Brain microvascular endothelial cell (primary cell): ENCODE measurements at regions not wholly inside any gene's neighbourhood (a gene's known extent, or its start where the extent isn't known, plus 50 kb on each side); places are given as distances from the start of the nearest gene placed in this dataset.

Source experiments
- DNase-seq: peaks from one replicate; pipeline ENCODE4 v3.0.0-alpha.2; 2020
- H3K27ac ChIP-seq: fragments of 250-450 bp; sonication (Bioruptor Pico); 2 replicates; pipeline ENCODE4 v1.5.1; 2020; ENCODE audit warnings: mild to moderate bottlenecking, moderate library complexity
- H3K27me3 ChIP-seq: fragments of 250-450 bp; sonication (Bioruptor Pico); replicated peaks from 2 replicates; pipeline ENCODE4 v1.5.1; 2020; ENCODE audit warnings: mild to moderate bottlenecking
- H3K36me3 ChIP-seq: fragments of 250-450 bp; sonication (Bioruptor Pico); replicated peaks from 2 replicates; pipeline ENCODE4 v1.5.1; 2020; ENCODE audit warnings: mild to moderate bottlenecking
- H3K4me3 ChIP-seq: 2 replicates; pipeline ENCODE4 v1.5.1; 2011; ENCODE audit warnings: low read depth, mild to moderate bottlenecking, control low read depth, low read length, moderate library complexity
- CTCF ChIP-seq: IDR thresholded peaks from 2 replicates; pipeline ENCODE4 v1.5.1; 2011; ENCODE audit warnings: low read depth, mild to moderate bottlenecking, moderate library complexity, low read length, control low read depth, inconsistent platforms; ENCODE audit errors: missing control alignments
- in situ Hi-C: cut with HindIII; loops from 2 replicates; pipeline ENCODE4 v1.10.0; 2017; ENCODE audit warnings: low sequenced_read_pairs, low pct_ligation_motif_present

GRCh38 chr12:59517522-59517921, 78.3 kb upstream of the SLC16A7 start:
- Histone ChIP-seq H3K36me3 (no peaks in the 10 kb centered on the region), H3K4me3 (no peak overlapping the region), H3K27ac (no peak overlapping the region), H3K27me3 (no peaks in the 10 kb centered on the region)
- no peak for TF ChIP-seq CTCF
- DNase-seq, result no peak
- in situ Hi-C loops, result no loop called here

GRCh38 chr12:59500915-59501314, 94.9 kb upstream of the SLC16A7 start:
- no peak for DNase-seq
- Histone ChIP-seq H3K27me3 (no peaks in the 10 kb centered on the region), H3K36me3 (no peaks in the 10 kb centered on the region), H3K27ac (no peak overlapping the region), H3K4me3 (no peak overlapping the region)
- no peak for TF ChIP-seq CTCF
- in situ Hi-C loops, result no loop called here

GRCh38 chr12:59500335-59500734, 95.5 kb upstream of the SLC16A7 start:
- no peak for DNase-seq
- no peaks in the 10 kb centered on the region for H3K27me3 ChIP-seq
- in situ Hi-C loops, result no loop called here
- no peak for TF ChIP-seq CTCF
- H3K4me3 ChIP-seq, result no peak overlapping the region
- no peaks in the 10 kb centered on the region for H3K36me3 ChIP-seq
- H3K27ac ChIP-seq, result no peak overlapping the region

- H3K27me3 ChIP-seq, result no peaks in the 10 kb centered on the region
- no peak overlapping the region for H3K27ac ChIP-seq
- no peak for TF ChIP-seq CTCF
- H3K36me3 ChIP-seq, result no peaks in the 10 kb centered on the region
- H3K4me3 ChIP-seq, result no peak overlapping the region
- in situ Hi-C loops, result no loop called here
- DNase-seq, result no peak
These were observed 96.1 kb upstream of the SLC16A7 start for GRCh38 chr12:59499774-59500173.

- in situ Hi-C loops, result no loop called here
These were observed 101.2 kb upstream of the SLC16A7 start for GRCh38 chr12:59494617-59495016.

More at GRCh38 chr12:59494617-59495016, 101.2 kb upstream of the SLC16A7 start:
- Histone ChIP-seq H3K27ac (no peak overlapping the region), H3K27me3 (no peaks in the 10 kb centered on the region), H3K36me3 (no peaks in the 10 kb centered on the region), H3K4me3 (no peak overlapping the region)
- no peak for DNase-seq
- TF ChIP-seq CTCF, result no peak
